ENCODE measurements at regions not wholly inside any gene's neighbourhood (a gene's known extent, or its start where the extent isn't known, plus 50 kb on each side); places are given as distances from the start of the nearest gene placed in this dataset.

- DNase-seq, result no peak
Observed at GRCh38 chr14:105862581-105863239, 336.3 kb downstream of the TMEM121 start.

- DNase-seq, result no peak
Observed at GRCh38 chr14:105863296-105864108, 337.1 kb downstream of the TMEM121 start.

- DNase-seq, result no peak
Observed at GRCh38 chr14:105864116-105864515, 337.7 kb downstream of the TMEM121 start.

GRCh38 chr14:105864651-105865265, 338.4 kb downstream of the TMEM121 start:
- no peak for DNase-seq

GRCh38 chr14:105865266-105865903, 339.0 kb downstream of the TMEM121 start:
- DNase-seq, result no peak

- no peak for DNase-seq
Observed at GRCh38 chr14:105865904-105866840, 339.8 kb downstream of the TMEM121 start.

- no peak for DNase-seq
Observed at GRCh38 chr14:105866841-105867321, 340.5 kb downstream of the TMEM121 start.

GRCh38 chr14:105867961-105868599, 341.7 kb downstream of the TMEM121 start:
- no peak for DNase-seq

GRCh38 chr14:105871590-105871989, 345.2 kb downstream of the TMEM121 start:
- DNase-seq, result no peak

GRCh38 chr14:105873870-105874512, 347.6 kb downstream of the TMEM121 start:
- no peak for DNase-seq

- DNase-seq, result no peak
Observed at GRCh38 chr14:105876158-105876557, 349.8 kb downstream of the TMEM121 start.

- DNase-seq, result no peak
Observed at GRCh38 chr14:105876829-105877228, 350.4 kb downstream of the TMEM121 start.

- DNase-seq, result no peak
Observed at GRCh38 chr14:105877645-105878044, 351.3 kb downstream of the TMEM121 start.

- no peak for DNase-seq
Observed at GRCh38 chr14:105878125-105878524, 351.7 kb downstream of the TMEM121 start.

- DNase-seq, result no peak
Observed at GRCh38 chr14:105878554-105878953, 352.2 kb downstream of the TMEM121 start.

- no peak for DNase-seq
Observed at GRCh38 chr14:105879503-105879866, 353.1 kb downstream of the TMEM121 start.

- no peak for DNase-seq
Observed at GRCh38 chr14:105879867-105880561, 353.6 kb downstream of the TMEM121 start.

- DNase-seq, result no peak
Observed at GRCh38 chr14:105880616-105881015, 354.2 kb downstream of the TMEM121 start.

- DNase-seq, result no peak
Observed at GRCh38 chr14:105881021-105881930, 354.9 kb downstream of the TMEM121 start.

All from CD4-positive, alpha-beta T cell treated with Interleukin-1 beta for 1 hour (primary cell).